Activated B cell treated with CpG ODN at 0.5 μM for 24 hours (primary cell): ENCODE measurements at regions not wholly inside any gene's neighbourhood (a gene's known extent, or its start where the extent isn't known, plus 50 kb on each side); places are given as distances from the start of the nearest gene placed in this dataset.

ENCODE experiments used
- ATAC-seq: fragments of 200-7000 bp; cut with Tn5 transposase; one replicate; pipeline ENCODE4 v1.10.0; 2021; ENCODE audit warnings: low read depth, mild to moderate bottlenecking, moderate library complexity
- CTCF ChIA-PET: fragments of 350-600 bp; sonication (Branson Sonifier 250); formaldehyde crosslinking; loops from one replicate; lab custom pipeline; 2021; ENCODE audit warnings: antibody characterized with exemption; lab: Charles Lee
- POLR2A ChIA-PET: fragments of 350-600 bp; sonication (Branson Sonifier 250); formaldehyde crosslinking; loops from one replicate; lab custom pipeline; 2021; ENCODE audit warnings: antibody characterized with exemption; lab: Charles Lee
- DNase-seq: peaks from one replicate; pipeline ENCODE4 v3.0.0; 2022
- H3K27ac Mint-ChIP-seq: one replicate; pipeline ENCODE4 v1.8.0; 2020; ENCODE audit warnings: mixed read lengths
- H3K27me3 Mint-ChIP-seq: one replicate; pipeline ENCODE4 v1.8.0; 2021; ENCODE audit warnings: mixed read lengths
- H3K36me3 Mint-ChIP-seq: one replicate; pipeline ENCODE4 v1.8.0; 2021; ENCODE audit warnings: low read depth, mixed read lengths
- H3K4me1 Mint-ChIP-seq: one replicate; pipeline ENCODE4 v1.8.0; 2021; ENCODE audit warnings: mixed read lengths
- H3K4me3 Mint-ChIP-seq: one replicate; pipeline ENCODE4 v1.8.0; 2020; ENCODE audit warnings: mild to moderate bottlenecking, mixed read lengths
- H3K9me3 Mint-ChIP-seq: one replicate; pipeline ENCODE4 v1.8.0; 2020; ENCODE audit warnings: mixed read lengths
- intact Hi-C: fragments of 100-400 bp; cut with micrococcal nuclease; formaldehyde crosslinking; loops from one replicate; pipeline ENCODE4 v1.15.1; 2024
- TF ChIP-seq, protein P1 (sequence below): fragments of 200-600 bp; IDR thresholded peaks from one replicate; pipeline ENCODE4 v1.8.0; 2022; ENCODE audit warnings: antibody characterized with exemption, mild to moderate bottlenecking

DNA sequence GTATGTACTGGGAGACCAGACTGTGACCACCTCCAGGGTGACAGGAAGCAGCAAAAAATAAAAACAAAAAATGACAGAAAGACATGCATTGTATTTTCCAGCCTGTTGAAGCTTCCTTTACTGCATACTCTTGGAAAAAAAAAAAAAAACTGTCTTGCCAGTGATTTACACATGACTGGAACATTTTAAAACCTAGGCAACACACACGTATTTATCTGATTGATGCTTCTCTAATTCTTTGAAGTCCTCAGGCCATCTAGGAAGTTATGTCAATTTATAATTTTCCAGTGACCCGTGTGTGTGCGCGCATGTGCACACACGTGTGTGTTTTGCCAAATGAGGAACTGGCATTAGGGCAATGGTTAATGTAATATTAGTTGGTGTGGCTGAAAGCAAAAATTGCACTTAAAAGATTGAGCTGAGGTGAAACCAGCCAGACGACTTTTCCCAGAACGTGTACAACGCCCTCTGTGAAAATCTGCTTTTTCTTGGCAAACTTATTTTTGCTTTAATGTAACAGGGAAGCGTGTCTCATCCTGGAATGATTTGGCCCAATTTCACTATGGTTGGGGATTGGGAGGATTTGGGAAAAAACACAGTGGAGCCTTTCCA is 315.2 kb downstream of the TFAP2A start:
- Mint-ChIP-seq H3K36me3 (no peaks in the 10 kb centered on the region), H3K9me3 (peaks cover 4% of the 10 kb centered on the region), H3K4me3 (no peak overlapping the region), H3K27me3 (no peaks in the 10 kb centered on the region), H3K27ac (no peak overlapping the region), H3K4me1 (no peaks in the 10 kb centered on the region)
- intact Hi-C loops: no loop called here
- ATAC-seq (no peak), DNase-seq (no peak)
- ChIA-PET POLR2A (no interaction called here), CTCF (no interaction called here)
- TF ChIP-seq, protein P1, sequence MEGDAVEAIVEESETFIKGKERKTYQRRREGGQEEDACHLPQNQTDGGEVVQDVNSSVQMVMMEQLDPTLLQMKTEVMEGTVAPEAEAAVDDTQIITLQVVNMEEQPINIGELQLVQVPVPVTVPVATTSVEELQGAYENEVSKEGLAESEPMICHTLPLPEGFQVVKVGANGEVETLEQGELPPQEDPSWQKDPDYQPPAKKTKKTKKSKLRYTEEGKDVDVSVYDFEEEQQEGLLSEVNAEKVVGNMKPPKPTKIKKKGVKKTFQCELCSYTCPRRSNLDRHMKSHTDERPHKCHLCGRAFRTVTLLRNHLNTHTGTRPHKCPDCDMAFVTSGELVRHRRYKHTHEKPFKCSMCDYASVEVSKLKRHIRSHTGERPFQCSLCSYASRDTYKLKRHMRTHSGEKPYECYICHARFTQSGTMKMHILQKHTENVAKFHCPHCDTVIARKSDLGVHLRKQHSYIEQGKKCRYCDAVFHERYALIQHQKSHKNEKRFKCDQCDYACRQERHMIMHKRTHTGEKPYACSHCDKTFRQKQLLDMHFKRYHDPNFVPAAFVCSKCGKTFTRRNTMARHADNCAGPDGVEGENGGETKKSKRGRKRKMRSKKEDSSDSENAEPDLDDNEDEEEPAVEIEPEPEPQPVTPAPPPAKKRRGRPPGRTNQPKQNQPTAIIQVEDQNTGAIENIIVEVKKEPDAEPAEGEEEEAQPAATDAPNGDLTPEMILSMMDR: no peak

DNA sequence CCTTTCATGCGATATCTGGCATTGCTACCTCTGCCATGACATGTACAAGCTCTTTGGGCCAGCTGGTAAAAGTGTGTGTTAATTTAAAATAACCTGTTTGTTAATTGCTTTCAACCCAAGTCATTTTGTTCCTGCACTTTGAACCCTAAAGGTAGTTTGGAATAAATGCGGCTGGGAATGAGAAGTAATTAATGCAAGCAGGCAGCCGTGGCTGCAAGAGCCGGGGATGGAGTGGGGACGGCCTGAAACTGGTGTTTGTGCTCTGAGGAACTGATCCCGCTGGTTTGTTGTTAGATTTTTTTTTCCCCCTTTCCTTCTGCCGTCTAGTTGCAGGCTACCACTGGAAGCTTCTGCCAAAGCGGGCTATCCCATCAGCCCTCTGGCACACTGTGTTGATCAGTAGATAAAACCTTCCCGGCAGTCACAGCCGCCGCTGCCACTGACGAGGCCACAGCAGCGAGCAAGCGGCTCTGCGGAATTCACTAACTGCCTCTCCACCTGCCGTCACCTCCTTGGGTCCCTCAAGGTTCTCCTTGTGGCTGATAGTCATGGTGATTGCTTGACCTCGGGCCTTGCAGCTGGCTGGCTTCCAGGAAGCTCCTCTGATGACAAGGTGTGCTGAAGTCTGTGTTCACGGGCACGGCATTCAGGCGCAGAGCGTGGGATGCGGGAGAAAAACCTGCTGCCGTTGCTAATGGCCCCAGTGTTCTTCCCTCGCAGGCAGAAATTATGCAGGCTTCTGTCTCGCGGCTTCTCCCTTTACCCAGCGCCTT is 315.9 kb downstream of the TFAP2A start:
- Mint-ChIP-seq H3K27ac (no peak overlapping the region), H3K36me3 (peaks cover under 1% of the 10 kb centered on the region), H3K27me3 (no peaks in the 10 kb centered on the region), H3K4me1 (no peaks in the 10 kb centered on the region), H3K9me3 (peaks cover 9% of the 10 kb centered on the region), H3K4me3 (no peak overlapping the region)
- ATAC-seq (no peak), DNase-seq (no peak)
- ChIA-PET CTCF (no interaction called here), POLR2A (no interaction called here)
- intact Hi-C loops: no loop called here
- TF ChIP-seq, protein P1: no peak

DNA sequence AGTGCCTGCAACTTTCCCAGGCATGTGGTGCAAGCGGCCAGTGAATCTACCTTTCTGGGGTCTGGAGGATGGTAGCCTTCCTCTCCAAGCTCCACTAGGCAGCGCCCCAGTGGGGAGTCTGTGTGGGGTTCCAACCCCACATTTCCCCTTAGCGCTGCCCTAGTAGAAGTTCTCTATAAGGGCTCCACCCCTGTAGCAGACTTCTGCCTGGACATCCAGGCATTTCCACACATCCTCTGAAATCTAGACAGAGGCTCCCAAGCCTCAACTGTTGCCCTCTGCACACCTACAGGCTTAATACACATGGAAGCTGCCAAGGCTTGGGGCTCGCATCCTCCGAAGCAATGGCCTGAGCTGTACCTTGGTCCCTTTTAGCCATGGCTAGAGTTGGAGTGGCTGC is 321.6 kb downstream of the TFAP2A start:
- no peak overlapping the region for H3K27ac Mint-ChIP-seq
- ChIA-PET CTCF (no interaction called here), POLR2A (no interaction called here)
- H3K4me3 Mint-ChIP-seq: no peak overlapping the region
- no peak for DNase-seq
- H3K9me3 Mint-ChIP-seq: peaks cover 12% of the 10 kb centered on the region
- TF ChIP-seq, protein P1: no peak
- no peaks in the 10 kb centered on the region for H3K4me1 Mint-ChIP-seq
- no peak for ATAC-seq
- intact Hi-C loops: no loop called here
- no peaks in the 10 kb centered on the region for H3K27me3 Mint-ChIP-seq
- peaks cover 2% of the 10 kb centered on the region for H3K36me3 Mint-ChIP-seq

DNA sequence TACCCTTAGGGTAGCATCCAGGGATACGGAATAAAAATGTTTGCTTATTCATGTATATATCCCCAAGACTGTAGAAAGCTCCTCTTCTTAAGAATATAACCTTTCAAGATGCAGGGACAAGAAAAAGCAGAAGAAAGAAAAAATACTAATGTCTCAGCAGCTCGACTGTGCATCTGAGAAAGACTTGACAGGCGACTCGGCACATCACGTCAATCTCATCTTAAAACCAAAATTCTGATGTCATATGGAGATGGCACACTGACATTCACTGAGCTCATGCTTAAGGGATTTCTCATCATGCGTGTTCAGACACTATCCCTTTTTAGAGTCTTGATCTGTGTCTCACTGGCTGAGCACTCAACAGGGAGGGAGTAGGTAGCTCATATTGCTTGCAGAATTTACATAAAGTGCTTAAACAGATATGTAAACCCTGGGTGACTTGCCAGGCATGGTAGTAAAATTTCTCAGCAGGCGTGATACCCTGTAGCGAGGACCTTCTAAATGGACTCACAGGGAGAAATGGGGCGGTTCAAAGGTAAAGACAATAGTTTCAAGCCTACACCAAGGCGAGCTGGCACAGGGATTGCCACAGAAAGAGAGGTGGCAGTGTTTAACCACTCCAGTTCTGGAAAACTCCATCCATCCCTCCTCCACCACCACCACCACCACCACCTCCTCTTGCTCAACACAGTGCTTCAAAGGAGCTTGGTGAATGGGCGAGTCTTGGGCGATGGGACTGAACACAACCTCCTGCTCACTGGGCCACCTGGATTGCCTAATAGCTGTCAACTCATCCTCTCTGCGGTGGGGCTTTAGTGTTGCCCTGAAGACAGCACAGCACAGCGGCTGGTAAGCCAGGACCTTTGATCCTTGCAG is 330.5 kb downstream of the TFAP2A start:
- ATAC-seq (no peak), DNase-seq (no peak)
- no peak overlapping the region for H3K4me3 Mint-ChIP-seq
- no peaks in the 10 kb centered on the region for H3K9me3 Mint-ChIP-seq
- H3K27me3 Mint-ChIP-seq: no peaks in the 10 kb centered on the region
- no peak overlapping the region for H3K27ac Mint-ChIP-seq
- H3K4me1 Mint-ChIP-seq: no peaks in the 10 kb centered on the region
- ChIA-PET CTCF (no interaction called here), POLR2A (no interaction called here)
- TF ChIP-seq, protein P1: no peak
- H3K36me3 Mint-ChIP-seq: no peaks in the 10 kb centered on the region
- intact Hi-C loops: no loop called here

DNA sequence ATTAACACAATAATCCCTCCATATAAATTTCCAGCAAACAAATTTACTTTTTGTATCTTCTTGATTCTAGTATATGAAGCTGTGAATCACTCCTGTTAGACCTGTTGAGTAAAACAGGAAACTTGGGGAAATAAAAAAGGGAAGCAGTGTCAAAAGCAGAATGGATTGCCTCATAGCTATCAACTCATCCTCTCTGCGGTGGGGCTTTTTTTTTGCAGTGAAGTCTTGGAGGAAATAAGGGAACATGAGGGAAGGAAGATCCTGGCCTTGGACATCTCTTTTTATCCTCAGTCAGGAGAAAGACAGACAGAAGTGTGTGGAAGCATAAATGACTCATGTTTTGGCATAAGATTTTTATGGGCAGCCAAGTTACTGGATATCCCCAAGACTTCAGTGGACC is 332.5 kb downstream of the TFAP2A start:
- no peaks in the 10 kb centered on the region for H3K36me3 Mint-ChIP-seq
- H3K9me3 Mint-ChIP-seq: no peaks in the 10 kb centered on the region
- ChIA-PET POLR2A (no interaction called here), CTCF (no interaction called here)
- ATAC-seq (no peak), DNase-seq (no peak)
- intact Hi-C loops: no loop called here
- TF ChIP-seq, protein P1: no peak
- no peaks in the 10 kb centered on the region for H3K27me3 Mint-ChIP-seq
- H3K27ac Mint-ChIP-seq: no peak overlapping the region
- no peaks in the 10 kb centered on the region for H3K4me1 Mint-ChIP-seq
- H3K4me3 Mint-ChIP-seq: no peak overlapping the region
